ENCODE measurements at regions not wholly inside any gene's neighbourhood (a gene's known extent, or its start where the extent isn't known, plus 50 kb on each side); places are given as distances from the start of the nearest gene placed in this dataset.

DNA sequence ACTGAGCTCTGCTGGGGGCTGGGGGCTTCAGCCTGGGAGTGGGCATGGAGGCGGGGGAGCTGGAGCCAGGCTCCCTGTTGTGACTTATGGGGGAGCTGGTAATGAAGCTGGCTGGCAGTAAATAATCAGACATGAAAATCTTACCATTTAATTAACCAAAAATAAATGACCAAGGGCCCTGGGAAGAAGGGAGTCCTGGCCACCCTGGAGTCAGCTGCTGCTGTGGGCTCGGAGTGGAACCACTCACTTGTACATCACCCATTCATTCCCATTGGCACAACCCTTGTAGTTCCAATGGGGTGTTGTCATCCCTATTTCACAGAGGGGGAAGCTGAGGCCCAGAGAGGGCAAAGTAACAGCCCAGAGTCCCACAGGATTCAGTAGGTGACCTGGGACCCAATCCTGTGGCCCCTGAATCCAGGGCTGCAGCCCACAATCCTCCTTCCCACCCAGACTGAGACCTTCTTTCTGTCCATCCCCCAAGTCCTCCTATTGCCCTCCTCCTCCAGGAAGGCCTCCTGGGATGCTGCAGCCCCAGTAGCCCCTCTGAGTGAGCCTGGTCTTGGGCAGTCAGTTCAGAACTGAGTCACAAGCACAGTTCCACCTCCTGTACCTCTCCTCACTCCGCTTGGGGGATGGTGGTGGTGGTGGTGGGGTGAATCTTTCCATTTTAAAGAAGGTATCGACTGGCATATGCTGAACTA lies 259.4 kb upstream of the MVB12B start:
- TF ChIP-seq, protein P1, sequence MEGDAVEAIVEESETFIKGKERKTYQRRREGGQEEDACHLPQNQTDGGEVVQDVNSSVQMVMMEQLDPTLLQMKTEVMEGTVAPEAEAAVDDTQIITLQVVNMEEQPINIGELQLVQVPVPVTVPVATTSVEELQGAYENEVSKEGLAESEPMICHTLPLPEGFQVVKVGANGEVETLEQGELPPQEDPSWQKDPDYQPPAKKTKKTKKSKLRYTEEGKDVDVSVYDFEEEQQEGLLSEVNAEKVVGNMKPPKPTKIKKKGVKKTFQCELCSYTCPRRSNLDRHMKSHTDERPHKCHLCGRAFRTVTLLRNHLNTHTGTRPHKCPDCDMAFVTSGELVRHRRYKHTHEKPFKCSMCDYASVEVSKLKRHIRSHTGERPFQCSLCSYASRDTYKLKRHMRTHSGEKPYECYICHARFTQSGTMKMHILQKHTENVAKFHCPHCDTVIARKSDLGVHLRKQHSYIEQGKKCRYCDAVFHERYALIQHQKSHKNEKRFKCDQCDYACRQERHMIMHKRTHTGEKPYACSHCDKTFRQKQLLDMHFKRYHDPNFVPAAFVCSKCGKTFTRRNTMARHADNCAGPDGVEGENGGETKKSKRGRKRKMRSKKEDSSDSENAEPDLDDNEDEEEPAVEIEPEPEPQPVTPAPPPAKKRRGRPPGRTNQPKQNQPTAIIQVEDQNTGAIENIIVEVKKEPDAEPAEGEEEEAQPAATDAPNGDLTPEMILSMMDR (IDR thresholded peaks at IDR 0.05) = no peak
- no peak for TF ChIP-seq POLR2A (IDR thresholded peaks at IDR 0.05)
